GM11168 (cell line): ENCODE measurements at regions not wholly inside any gene's neighbourhood (a gene's known extent, or its start where the extent isn't known, plus 50 kb on each side); places are given as distances from the start of the nearest gene placed in this dataset.

Experiments
- in situ Hi-C: fragments of 300-500 bp; cut with MboI; formaldehyde crosslinking; loops from one replicate; pipeline ENCODE4 v1.12.0; 2022; ENCODE audit warnings: low sequenced_read_pairs; ENCODE audit not compliant: unreplicated experiment

DNA sequence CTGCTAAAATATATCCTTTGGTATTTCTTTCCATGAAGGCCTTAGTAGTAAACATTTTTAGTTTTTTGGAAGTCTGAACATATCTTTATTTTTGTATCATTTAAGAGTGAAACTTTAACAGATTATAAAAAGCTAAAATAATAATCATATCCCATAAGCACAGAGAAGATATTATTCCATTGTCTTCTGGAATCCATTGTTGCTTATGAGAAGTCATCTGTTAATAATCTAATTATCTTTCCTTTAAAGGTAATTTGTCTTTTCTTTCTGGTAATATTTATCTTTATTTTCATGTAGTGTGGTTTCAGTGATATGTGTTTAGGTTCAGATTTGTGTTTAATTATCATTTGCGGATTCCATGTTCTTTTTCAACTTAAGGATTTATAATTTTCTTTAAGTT, 261.7 kb downstream of the MSRB3 start:
- in situ Hi-C loops, result no loop called here

DNA sequence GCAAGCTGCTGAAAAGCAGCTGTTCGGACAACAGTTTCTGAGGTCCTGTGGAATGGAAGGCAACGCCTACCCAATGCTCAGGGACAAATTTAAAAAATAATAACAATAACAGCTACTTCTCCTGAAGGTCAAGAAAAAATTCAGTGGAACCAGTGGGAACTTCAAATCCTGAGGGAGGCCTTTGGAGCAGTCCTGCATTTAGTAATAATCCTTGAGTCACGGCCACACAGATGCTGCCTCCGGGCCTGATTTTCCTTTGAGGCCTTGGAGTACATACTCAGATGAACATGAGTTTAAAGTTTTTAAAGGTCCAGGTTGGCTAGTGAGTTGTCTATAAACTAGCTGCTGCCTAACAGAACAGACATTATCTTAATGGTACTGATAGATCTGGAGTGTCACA, 268.0 kb downstream of the MSRB3 start:
- in situ Hi-C loops, result no loop called here

DNA sequence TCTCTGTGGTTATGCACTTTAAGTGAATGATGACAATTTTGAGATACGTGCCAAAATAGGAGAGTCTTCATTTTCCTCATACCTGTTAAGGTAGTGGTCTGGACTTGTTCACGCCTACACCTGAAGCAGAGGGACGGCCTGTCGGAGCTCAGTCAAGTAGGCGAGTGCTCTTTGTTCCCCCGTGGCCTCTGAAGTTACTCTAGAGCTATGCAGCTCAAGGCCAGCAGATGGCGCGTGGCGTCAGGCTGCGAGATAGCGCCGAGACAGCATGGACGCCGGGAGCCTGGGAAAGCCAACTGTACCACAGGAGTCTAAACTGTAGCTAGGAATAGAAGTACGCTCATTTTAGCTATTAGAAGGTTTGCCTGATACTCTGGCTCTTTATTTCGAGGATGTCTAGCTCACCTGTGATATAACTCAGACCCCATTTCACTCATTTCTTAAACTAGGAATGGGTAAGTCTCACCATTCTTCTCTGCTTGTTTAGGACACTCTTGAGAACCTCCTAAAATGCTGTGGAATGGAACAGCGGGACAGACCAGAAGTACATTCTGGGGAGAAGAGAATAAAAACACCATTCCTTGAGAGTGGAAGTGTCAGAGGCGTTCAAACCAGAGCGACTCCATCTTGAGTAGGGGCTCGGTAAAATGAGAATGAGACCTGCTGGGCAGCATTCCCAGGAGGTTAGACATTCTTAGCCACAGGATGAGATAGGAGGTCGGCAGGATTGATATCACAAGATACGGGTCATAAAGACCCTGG, 267.4 kb upstream of the HMGA2 start:
- in situ Hi-C loops, result no loop called here

DNA sequence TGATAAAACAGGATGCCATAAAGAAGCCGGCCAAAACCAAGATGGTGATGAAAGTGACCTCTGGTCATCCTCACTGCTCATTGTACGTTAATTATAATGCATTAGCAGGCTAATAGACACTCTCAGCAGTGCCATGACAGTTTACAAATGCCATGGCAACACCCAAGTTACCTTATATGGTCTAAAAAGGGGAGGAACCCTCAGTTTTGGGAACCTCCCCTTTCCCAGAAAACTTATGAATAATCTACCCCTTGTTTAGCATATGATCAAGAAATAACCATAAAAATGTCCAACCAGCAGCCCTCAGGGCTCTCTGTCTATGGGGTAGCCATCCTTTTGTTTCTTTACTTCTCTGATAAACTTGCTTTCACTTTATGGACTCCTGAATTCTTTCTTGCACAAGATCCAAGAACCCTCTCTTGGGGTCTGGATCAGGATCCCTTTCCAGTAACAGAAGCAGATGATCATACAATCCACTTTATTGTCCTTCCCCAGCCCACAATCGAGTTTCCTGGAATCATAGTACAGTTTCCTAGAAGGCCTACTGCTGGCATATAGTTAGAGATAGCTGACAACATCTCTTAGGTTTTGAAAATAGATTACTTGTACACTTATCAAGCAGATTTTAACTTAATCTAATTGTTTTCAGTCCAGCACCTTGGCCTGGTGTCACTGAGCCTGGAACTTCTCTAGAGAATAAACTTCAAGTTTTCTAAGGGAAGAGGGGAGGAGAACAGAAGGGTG, 266.7 kb upstream of the HMGA2 start:
- in situ Hi-C loops, result no loop called here

DNA sequence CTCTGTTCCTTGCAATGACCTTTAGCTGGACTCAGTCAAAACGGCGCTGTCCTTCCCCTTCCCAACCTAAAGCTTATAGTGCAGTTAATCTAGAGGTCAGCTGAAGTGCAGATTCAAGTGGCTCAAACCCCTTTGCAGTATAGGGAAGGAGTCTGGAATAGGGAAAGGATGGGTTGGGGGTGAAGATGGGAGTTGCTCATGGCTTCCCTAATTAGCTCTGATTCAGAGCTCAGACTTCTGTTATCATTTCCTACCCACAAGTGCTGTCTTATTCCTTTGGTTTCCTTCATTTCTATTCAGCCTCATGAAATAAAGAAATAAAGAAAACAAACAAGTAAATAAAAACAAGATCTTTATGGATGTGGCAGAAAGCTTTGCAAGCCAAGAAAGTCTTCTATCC, 264.0 kb upstream of the HMGA2 start:
- in situ Hi-C loops, result no loop called here

DNA sequence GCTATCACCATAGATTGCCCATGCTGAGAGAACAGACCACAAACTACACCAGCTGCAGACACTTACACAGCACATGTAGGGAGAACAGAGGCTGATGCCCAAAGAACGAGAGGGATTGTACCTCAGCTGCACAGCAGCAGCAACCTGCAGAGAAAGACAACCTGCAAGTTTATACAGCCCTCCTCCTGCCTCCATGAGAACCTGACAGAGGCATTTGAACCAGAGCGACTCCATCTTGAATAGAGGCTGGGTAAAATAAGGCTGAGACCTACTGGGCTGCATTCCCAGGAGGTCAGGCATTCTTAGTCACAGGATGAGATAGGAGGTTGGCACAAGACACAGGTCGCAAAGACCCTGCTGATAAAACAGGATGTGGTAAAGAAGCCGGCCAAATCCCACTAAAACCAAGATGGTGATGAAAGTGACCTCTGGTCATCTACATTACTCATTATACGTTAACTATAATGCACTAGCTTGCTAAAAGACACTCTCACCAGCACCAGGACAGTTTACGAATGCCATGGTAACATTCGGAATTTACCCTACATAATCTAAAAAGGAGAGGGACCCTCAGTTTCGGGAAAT, 262.4 kb upstream of the HMGA2 start:
- in situ Hi-C loops, result no loop called here

DNA sequence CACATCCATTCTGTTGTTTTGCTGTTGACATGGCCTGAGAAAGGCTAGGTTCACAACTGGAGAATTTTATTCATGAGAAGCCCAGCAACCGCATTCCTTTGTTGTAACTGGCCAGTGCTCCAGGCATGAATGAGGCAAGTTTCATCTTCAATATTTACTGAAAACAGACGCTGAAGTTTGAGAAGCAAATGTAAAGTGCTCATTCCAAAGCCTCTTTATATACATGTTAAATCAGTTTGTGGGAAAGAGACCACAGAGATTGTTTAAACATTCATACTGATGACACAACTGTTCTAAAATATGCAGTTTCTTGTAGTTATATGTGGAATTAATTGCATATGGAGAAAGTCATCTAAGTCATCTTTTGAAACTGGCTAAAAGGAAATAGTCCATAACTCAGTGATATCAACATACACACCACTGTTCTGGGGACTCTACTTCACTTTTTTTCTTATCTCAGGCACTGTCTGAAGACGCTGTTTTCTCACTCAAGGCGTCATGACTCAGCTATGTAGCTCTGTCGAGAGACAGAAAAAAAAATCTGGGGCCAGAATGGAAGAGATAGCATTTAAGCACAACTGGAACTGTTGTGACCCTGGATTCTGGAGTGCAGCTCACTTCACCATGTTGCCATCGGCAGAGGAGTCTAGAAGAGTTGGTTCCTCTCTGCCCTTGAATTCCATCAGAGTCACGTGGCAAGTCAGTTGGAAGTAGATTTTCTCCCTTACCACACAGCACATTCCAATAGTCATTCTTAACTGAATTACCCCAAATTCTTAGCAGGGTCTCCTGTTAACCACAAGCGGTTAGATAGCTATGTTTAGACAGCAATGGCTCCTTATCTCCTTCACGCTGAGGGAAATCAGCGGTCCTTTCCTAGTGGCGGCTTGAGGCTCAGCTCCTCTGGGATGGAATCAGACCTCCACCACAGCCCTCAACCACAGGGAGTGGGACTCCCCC, 258.4 kb upstream of the HMGA2 start:
- in situ Hi-C loops, result no loop called here

DNA sequence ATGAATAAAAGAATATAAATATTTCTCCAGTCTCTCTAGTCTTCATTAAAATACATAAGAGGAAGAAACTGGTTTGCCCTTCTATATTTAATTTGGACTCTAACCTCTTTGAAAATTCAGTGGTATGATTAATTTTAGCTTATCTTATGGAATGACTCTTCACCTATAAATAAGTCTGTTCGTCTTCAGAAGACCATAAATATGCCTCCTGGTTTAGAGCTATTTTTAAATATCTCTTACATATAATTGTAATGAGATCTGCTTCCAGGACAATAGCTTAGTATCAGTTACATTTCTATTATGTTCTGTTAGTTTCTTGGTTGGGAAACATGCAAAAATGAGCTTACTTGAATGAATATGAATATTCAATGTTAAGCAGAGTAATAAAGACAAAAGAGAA, 257.5 kb upstream of the HMGA2 start:
- in situ Hi-C loops, result no loop called here

DNA sequence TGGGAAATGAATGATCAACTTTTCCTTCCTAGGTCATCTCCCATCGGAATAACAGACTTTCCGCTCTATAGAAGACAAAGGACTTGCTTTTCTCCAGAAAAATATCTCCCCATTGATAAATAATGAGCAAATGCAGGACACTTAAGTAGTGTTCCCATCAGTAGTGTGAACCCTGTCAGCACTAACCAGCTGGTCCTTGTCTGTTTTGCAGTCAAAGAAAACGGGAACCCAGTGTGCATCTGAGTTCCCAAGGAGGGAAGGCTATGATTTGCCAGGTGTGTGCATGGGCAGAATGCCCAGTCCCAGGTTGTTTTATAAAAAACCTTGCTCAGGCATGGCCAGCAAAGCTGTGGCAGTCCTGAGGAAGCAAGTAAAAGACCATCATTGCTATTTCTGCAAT, 256.5 kb upstream of the HMGA2 start:
- in situ Hi-C loops, result no loop called here

DNA sequence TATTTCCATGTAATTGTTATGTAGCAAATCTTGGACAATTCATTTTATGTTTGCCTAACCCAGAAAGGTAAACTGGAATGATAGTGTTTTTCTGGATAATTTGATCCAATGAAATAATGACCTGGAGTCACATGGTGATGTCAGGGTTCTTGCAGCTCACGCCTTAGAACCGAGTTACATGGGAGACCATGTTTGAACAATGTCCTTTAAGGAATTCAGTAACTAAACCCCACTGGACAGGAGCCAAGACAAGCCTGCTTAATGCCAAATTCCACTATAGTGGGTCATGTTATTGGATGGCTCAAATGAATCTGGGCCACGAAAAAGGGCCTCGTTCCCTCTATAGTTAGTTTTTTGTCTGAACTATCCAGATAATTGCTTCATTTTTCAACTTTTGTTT, 255.8 kb upstream of the HMGA2 start:
- in situ Hi-C loops, result no loop called here

DNA sequence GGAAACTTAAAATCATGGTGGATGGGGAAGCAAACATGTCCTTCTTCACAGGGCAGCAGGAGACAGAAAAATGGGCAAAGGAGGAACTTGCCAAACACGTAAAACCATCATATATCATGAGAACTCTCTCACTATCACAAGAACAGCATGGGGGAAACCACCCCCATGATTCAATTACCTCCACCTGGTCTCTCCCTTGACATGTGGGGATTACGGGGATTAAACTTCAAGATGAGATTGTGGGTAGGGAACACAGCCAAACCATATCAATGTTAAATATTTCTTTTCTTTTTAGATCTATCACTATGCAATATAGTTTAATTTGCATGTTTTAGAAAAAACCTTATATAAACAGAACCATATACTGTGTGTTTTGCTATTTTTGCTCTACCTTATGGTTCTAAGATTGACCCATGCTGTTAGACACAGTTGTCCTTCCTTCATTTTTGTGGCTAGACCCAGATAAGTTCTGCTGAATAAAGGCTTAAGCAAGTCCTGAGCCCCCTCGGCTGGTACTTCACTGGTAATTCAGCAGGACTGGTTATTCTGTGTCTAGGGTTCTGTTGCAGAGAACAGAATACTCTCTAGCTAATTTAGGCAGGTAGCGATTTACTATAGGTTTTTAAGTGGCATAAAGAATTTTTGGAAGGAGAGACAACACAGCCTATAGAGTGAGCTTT, 253.7 kb upstream of the HMGA2 start:
- in situ Hi-C loops, result no loop called here

DNA sequence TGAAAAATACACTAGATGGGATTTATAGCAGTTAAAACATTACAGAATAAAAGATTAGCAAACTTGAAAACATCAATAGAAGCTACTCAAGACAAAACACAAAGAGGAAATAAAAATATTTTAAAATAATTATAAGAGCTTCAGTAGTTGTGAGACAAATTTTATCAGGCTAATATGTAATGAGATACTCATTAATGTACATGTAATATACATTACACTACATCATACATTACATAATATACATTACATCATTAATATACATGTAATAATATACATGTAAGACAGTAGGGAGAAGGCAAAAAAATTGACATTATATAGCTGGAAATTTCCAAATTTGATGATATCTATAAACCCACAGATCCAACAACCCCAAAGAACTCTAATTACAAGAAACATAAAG, 249.4 kb upstream of the HMGA2 start:
- in situ Hi-C loops, result no loop called here

DNA sequence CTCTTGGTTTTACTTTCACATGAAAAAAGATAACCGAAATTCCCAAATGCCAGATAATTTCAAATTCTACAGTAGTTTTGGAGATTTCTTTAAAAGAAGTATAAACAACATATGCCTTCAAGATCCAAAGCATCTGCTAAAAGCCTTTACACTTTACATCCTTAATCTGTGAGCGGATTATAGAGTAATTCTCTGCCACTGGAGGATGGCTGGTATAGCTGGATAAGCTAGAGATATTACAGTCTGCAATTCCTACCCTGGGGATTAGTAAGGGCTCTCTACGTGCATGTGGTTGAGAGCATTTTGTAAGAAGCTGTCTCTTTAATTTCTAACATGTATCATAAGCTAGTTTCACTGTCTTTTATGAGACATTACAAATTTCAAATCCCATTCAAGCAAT, 240.3 kb upstream of the HMGA2 start:
- in situ Hi-C loops, result no loop called here

DNA sequence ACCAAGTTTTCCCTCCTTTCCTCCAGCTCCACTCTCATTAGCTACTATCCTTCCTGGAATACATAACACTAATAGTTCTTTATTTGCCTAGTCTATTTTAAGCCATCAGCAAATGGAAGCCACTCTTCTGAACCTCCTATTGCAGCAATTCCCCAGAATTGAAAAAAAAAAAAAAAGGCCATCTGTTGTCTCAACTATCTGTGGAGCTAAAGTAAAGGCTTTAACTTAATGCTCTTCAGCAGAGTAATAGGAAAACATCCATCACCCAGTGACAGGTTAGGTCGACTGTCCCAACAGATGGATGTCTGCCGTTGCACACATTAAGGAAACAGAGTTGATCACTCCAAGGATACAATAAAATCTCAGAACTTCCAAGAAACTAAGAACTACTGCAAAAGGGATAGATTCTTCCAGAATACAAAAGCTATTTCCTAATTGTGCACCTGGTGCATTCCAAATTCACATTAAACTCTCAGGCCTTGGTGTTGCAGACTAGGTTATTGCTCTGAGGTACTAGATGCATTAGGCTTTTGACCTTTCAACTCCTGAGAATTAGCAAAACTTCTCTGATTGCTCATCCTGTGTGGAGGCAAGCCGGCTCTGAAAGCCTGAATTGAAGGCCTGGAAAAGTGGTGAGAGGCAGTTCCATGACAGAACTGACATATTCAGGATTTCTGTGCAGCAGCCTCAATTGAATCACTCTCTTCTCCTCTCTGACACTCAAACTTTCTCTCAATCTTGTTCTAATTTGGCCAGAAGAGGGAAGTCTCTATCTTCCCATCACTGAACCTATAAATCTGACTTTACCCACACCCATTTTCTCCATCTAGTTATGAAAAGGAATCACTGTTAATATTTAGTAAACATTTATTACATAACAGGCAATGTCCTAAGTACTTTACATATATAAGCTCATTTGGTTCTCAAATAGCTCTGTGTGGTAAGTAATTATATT, 238.4 kb upstream of the HMGA2 start:
- in situ Hi-C loops, result no loop called here

DNA sequence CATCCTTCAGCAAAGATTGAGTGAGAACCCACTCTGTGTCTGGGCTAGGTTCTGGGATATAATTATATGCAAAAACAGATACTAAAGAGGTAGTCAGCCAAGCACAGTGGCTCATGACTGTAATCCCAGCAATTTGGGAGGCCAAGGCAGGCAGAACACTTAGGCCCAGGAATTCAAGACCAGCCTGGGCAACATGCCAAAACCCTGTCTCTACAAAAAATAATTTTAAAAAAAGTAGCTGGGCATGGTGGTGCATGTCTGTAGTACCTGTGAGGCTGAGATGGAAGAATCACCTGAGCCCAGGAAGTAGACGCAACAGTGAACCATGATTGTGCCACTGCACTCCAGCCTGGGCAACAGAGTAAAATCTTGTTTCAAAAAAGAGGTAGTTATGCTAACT, 237.5 kb upstream of the HMGA2 start:
- in situ Hi-C loops, result no loop called here

DNA sequence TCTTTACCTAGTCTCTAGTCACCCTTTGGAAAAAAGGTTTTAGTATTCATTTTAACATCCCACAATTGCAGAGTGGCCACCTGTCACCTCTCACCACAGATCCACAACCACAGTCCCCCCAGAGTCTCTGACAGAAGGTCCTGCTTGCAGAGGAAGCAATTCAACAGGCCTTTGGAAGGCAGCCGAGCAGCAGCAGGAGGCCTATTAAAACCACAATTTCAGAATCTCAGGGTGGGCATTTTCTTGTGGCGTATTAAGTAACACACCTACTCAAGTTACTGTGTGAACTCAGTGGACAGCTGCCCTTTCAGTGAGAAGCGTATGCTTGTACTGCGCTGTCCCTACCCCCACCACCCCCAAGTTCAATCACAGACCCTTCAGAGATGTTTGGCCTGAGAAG, 234.0 kb upstream of the HMGA2 start:
- in situ Hi-C loops, result no loop called here

DNA sequence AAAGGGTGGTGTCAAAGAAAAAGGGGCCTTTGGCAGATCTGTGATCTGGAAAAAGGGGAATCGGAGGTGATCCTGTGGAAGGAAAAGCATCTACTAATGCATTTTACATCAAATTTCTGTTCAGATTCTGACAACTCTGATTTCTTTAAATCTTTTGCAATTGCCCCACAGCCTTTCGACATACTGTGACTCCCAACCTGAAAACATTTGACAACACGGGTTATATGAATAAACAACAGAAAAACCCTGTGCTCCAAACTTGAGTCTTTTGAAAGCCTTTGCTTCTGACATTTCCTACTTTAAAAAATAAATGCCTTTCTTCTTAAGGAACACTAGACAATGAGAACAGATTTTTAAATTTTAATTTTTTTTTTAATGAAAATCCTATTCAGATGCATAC, 231.9 kb upstream of the HMGA2 start:
- in situ Hi-C loops, result no loop called here

DNA sequence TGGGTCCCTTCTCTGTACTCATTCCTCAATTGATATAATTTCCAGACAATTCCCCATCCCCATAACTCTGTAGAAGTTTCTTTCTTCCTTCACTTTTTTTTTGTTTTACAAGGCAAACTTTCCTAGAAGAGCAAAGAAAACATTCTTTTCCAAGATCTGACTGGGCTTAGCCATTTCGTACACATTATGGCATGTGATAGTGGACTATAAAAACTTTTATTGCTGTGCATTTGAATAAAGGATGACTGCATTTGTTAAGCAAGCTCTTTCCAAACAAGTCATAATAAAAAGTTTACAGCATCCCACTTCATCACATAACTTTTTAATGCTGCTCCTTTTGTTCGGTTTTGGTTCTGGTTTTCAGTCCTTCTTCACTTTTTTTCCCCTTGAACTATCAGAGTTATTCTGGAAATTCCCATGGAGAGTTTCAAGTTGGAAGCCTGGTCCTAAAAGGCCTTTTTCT, 231.0 kb upstream of the HMGA2 start:
- in situ Hi-C loops, result no loop called here

DNA sequence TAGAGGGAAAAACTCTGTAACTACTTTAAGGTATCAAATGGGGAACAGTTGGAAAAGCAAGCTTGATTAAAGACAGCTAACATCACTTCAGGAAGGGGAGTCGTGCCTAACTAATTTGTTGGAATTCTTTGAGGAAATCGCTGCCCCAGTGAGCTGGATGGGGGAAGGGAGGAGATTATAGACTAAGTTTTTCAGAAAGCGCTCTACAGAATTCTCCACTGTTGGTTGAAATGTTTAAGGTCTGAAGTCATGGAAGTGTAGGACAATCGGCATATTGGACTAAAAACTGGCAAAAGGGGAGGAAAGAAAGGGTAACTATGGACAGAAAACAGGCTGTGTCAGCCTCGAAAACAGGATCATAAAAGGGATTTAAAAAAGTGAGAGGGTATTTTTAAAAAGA, 229.9 kb upstream of the HMGA2 start:
- in situ Hi-C loops, result no loop called here
